ENCODE measurements at regions not wholly inside any gene's neighbourhood (a gene's known extent, or its start where the extent isn't known, plus 50 kb on each side); places are given as distances from the start of the nearest gene placed in this dataset.

- TF ChIP-seq, protein P1, sequence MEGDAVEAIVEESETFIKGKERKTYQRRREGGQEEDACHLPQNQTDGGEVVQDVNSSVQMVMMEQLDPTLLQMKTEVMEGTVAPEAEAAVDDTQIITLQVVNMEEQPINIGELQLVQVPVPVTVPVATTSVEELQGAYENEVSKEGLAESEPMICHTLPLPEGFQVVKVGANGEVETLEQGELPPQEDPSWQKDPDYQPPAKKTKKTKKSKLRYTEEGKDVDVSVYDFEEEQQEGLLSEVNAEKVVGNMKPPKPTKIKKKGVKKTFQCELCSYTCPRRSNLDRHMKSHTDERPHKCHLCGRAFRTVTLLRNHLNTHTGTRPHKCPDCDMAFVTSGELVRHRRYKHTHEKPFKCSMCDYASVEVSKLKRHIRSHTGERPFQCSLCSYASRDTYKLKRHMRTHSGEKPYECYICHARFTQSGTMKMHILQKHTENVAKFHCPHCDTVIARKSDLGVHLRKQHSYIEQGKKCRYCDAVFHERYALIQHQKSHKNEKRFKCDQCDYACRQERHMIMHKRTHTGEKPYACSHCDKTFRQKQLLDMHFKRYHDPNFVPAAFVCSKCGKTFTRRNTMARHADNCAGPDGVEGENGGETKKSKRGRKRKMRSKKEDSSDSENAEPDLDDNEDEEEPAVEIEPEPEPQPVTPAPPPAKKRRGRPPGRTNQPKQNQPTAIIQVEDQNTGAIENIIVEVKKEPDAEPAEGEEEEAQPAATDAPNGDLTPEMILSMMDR (IDR thresholded peaks at IDR 0.05; ENCODE audit: low read depth, low read length, poor library complexity, severe bottlenecking), result no peak
- no peak for TF ChIP-seq EZH2phosphoT487 (IDR thresholded peaks at IDR 0.05; ENCODE audit: borderline replicate concordance, low read length)
These were observed 698.8 kb downstream of the DHX35 start for GRCh38 chr20:39660965-39661364.

Measured in DOHH2 (cell line).